ENCODE measurements at regions not wholly inside any gene's neighbourhood (a gene's known extent, or its start where the extent isn't known, plus 50 kb on each side); places are given as distances from the start of the nearest gene placed in this dataset.

- DNase-seq, result no peak
These were observed 148.1 kb upstream of the C14orf180 start for GRCh38 chr14:104431351-104431928.

DNA sequence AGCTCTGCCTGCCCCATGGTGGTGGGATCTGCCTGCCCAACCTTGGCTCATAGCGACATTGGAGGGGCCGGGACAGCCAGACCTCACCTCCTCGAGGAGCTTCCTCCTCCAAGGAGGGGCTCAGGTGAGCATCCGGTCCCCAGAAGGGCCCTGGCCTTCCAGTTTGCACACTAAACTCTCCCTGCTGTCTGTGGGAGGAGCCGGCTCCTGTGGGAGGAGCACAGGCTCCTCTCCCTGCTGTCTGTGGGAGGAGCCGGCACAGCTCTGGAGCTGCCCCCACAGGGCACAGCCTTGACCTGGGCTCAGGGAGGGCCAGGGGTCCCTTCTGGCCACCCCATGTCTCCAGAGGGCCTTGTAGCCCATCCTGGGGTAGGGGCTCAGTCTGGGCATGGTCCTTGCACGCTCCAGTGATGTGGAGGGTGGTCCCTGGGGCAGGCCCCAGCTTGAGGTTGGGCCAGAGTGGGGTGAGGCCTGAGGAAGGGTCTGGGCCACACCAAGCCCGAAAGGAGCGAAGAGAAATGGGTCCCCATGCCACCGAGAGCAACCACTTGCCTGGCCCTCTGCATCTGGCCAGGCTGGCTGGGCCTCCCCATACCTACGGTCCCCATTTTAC, 147.5 kb upstream of the C14orf180 start:
- DNase-seq, result no peak

DNA sequence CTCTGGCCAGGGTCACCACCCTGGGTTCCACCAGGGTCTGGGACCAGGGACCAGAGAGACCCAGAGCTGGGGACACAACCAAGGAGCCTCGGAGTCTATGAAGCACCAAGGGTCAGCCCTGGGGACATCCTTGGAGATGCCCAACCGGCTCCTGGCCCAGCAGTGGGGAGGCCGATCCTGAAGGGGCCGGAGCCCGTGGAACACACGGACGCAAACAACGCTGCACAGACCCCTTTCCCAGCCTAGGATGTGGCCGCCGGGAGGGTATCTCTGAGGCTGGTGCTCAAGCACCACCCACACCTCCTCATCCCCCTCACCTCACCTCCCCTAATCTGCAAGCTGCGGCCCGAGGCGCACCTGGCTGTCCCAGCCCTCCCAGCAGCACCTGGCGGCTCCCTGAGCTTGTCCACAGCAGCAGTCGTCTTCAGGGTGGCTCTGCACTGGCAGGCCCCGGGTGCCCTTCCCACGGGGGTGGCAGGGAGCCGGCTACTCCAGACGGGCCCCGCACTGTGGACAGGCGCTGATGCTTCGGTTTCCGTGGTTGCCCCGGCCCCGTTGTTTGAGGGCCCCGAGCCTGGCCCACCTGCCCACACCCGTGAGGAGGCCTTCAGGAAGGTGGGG, 146.8 kb upstream of the C14orf180 start:
- DNase-seq, result no peak

DNA sequence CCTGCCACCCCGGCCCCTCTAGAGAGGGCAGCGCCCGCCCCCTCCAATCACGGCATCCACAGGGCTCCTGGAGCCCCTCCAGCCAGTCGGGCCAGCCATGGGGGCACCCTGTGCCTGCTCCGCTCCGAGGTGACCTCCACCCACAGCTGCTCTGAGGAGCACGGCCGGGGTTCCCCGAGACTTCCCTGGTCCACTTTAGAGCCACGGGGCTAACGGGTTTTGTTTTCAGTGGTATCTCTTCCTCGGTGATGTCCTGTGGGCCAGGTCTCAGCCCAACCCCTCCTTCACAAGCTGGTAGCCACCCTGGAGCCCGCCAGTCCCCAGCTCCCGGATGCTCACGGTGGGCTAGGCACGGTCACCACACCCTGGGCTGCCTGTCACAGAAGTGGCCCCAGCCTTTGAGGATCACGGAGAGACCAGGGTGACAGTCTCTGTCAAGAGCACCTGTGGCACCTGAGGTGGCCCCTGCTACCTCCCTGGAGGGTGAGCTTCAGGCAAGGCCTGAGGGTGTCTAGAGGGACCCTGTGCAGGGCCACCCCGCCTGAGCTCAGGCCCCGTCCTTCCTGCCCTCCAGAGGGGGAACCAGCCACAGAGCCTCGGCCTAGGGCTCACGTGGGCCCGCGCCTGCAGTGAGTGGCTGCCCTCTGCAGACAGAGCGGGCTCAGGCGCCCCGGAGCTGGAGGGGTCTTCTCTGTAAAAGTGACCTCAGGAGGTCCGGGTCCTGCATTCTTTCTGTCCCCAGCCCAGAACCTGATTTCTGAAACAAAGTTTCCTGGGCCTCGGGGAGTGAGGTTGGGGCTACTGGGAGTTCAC, 146.0 kb upstream of the C14orf180 start:
- DNase-seq, result no peak

DNA sequence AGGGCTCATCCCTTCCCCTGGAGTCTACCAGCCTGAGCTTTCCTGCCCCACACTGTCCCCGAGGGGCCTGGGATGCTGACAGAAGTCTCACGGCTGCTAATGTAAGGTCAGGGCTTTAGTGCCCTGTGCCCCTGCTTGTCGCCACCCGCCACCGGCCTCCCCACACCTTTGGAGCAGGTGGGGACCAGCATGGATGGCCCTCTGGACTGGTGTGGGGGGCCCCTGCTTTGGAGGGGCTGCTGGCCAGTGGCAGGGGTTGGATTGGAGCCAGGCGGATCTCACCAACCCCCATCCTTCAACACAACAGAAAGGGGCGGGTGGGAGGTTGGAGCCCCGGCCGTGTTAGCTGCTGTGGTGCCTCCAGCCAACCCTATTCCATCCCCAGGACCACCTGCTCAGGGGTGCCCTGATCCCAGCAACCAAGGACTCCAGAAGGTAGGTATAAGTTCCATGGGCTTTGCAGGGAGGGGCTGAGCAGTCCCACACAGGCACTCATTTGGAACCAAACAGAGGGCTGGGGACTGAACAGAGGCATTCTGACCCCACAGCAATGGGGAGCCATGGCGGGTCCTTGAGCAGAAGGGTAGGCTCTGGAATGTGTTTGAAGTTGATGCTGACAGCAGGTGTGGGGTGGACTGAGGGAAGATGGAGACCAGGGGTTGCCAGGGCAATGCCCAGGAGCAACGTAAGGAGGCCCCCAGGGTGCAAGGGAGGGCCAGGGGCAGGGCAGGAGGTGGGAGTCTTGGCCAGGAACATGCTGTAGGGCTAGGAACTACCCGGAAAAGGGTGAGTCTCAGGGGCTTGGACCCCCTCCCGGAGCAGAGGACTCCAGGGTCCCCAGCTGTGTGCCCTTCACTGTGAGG, 145.1 kb upstream of the C14orf180 start:
- no peak for DNase-seq

DNA sequence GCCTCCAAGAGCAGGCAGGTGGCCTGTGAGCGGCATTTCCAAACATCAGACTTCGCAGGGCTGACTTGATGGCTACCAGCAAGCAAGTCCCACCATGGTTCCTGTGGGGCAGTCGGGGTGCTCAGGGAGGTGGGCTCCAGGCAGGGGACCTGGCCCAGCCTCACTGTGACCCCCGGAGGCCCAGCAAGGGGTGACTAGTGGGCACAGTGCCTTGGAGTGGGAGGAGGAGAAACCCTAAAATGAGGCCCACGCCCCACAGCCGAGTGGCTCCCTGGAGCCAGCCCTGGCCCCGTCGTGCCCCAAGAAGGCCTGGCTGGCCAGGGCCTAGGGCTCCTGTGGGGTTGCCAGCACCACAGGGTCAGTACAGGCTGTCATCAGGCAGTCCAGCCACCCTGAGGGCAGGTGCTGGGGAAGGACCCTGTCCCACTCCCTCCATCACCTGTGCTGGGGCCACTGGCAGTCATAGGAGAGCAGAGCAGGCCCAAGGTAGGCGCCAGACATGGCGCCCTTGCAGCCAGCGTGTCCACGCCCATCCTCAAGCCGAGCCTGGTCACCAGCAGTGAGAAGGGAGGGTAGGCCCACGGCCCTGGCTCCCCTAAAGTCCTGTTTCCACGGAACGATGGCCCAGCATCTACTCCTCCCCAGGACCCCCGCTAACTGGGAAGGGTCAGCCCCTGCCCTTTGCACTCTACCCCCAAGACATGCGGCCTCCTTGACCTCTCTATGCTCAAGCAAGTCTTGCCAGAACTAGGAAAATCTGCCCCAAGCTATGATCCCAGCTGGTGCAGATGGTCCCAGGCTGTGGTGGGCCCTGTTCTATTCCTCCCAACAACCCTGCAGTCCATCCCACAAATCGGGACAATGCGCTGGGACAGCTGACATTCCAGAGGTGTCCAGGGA, 144.2 kb upstream of the C14orf180 start:
- DNase-seq, result no peak

DNA sequence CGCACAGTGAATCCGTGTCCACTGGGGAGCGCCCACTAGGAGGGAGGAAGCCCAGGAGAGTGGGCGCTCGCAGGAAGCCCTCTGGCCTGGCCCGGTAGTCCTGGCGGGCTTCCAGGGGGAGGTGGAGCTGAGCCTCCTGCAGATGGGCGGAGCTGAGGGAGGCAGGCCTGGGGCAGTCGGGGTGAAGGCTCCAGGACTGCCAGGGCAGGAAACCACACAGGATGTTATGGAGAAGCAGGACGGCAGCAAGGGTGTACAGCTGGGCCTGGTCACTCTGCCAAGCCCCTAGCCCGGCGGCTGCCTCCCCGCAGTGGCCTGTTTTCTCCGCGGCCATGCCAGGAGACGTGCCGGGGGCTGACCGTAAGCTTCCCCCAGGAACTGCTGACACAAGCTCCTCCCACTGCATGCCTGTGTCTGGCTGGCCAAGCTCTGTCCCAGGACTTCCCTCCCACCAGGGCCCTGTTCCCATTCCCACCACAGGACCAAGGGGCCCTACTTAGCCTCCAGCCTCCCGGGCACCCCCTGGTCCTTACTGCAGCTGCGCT, 143.4 kb upstream of the C14orf180 start:
- DNase-seq, result no peak

GRCh38 chr14:104436741-104437701, 142.5 kb upstream of the C14orf180 start:
- DNase-seq, result no peak

DNA sequence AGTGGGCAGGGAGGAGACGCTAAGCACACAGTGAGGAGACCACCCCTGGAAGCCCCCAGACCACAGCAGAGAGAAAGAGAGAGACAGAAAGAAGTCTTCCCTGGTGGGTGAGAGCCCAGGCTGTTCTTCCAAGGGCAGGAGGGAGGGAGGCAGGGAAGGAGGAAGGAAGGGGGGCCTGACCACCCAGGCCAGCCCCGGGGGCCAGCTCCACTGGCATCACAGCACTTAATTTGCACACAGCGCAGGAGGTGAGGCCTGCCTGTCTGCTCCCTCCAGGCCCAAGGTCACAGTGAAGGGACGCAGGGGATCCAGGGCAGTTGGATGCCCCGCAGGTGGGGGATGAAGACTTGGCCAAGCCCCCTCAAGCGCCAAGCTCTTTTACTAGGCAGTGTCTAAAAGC, 141.9 kb upstream of the C14orf180 start:
- no peak for DNase-seq

DNA sequence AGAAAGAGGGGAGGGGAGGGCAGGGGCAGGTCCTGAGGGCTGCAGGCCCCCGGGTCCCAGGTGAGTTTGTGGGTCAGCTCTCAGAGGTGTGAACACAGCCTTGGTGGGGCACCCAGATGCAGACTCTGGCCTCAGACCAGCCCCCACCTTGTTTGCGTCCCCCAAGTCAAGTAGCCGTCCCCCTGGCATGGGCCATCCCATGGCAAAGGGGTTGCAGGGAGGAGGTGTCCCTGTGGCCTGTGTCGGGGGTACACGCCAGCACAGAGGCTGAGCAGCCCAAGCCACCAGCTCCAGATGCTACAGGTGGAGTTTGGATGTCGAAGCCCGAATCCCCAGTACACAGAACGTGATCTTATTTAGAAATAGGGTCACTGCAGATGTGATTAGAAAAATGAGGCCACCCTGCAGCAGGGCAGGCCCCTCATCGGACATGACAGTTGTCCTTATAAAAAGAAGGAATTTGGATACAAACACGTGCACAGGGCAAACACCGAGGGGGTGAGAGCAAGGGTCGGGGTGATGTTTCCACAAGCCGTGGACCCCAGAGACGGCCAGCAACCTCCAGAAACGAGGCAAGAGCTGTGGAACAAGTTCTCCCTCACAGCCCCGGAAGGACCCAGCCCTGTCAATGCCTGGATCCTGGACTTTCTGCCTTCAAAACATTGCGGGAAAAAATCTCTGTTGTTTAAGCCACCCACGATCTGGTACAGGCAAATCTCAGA, 141.2 kb upstream of the C14orf180 start:
- no peak for DNase-seq

- no peak for DNase-seq
These were observed 139.9 kb upstream of the C14orf180 start for GRCh38 chr14:104439625-104440024.

DNA sequence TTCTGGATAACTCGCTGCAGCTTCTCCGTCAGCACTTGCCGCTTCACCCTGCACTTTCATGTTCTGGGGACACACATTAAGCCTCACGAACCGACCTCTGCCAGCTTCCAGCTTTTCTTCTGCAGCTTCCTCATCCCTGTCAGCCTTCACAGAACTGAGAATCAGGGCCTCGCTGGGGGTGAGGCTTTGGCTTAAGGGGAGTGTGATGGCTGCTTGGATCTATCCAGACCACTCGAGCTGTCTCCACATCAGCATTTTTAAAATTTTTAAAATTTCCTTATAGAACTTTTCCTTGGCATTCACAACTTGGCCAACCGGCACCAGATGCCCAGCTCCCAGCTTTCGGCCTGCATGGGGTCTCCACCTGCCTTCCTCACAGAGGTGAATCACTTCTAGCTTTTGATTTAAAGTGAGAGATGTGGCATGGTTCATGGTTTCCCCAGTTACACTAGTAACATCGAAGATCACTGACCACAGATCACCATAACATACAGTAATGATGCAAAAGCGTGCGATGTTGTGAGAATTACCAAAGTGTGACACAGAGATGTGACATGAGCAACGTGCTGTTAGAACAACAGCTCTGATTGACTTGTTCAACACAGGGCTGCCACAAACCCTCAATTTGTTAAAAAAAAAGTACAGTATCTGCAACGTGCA, 139.1 kb upstream of the C14orf180 start:
- DNase-seq, result no peak

GRCh38 chr14:104441275-104442106, 138.1 kb upstream of the C14orf180 start:
- DNase-seq, result no peak

GRCh38 chr14:104442107-104442551, 137.4 kb upstream of the C14orf180 start:
- no peak for DNase-seq

GRCh38 chr14:104442631-104443390, 136.8 kb upstream of the C14orf180 start:
- no peak for DNase-seq

DNA sequence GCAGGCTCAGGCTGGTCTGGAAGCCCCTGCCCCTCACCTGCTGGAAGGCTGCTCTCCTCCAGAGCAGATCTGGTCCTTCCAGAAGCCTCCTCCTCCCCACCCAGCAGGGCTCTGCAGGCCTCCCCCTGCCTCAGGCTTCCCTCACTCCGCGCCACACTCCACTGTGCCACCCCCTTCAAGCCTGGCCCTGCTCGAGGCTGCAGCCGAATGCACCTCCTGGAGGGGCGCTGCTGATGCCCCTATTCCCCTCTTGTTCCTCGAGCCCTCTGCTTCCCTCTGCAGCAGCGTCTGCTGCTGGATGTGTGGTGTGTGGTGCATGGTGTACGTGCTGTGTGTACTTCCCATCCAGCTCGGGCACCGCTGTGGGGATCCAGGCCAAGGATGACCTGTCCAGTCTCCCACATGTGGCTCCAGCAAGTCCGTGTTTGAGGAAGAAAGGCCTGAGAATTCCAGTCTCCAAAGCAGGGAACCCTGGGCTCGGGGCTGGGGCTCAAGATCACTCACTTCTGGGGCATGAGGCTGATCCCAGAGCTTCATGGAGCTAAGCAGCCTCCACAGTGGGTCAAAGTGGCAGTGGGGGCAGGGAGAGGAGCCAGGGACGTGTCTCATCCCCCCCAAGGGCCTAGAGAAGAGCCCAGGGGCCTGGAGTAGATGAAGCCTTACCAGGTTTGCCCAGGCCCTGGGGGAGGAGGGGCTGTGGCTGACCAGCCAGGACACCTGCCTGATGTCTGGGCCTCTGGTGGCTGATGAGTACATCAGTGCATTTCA, 136.0 kb upstream of the C14orf180 start:
- DNase-seq, result no peak

Data from NCI-H2171 treated with DMSO at 0.1 percent for 48 hours (cell line).